Keratinocyte (primary cell): ENCODE measurements at regions not wholly inside any gene's neighbourhood (a gene's known extent, or its start where the extent isn't known, plus 50 kb on each side); places are given as distances from the start of the nearest gene placed in this dataset.

Experiments used
- EZH2 ChIP-seq: IDR thresholded peaks from one replicate; pipeline ENCODE4 v1.6.1; 2012; ENCODE audit warnings: inconsistent platforms, mild to moderate bottlenecking, low read length, moderate library complexity
- TF ChIP-seq, protein P1 (sequence below), 3 experiments: IDR thresholded peaks in 1 of 3; conservative IDR thresholded peaks in 1 of 3; optimal IDR thresholded peaks in 1 of 3; 2 replicates in 2 of 3; 3 replicates in 1 of 3; pipeline versions ENCODE3 to v1.5.1; 2011; ENCODE audit warnings: low read length in 3 of 3, mild to moderate bottlenecking in 3 of 3, moderate library complexity in 2 of 3, control low read depth in 1 of 3, inconsistent platforms in 1 of 3; ENCODE audit not compliant: insufficient read depth in 2 of 3; ENCODE audit errors: extremely low read depth in 1 of 3

DNA sequence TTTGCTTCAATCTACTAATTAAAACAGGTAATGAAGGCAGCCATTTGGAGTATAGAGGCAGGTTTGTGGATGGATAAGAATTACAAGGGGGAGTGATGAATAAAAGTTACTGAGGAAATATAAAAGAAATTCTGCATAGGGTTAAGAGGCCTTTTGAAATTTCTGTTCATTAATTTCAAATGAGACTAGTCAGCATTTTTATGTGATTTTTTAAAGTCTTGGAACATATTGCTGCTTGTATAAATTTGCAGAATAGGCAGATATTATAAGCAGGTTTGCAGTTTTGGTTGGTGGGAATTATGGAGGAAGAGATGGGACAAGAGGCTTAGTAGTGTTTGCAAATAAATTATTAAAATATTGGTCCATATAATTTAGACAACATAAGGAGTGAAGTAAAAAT, 750.4 kb upstream of the AGA start:
- TF ChIP-seq, protein P1, sequence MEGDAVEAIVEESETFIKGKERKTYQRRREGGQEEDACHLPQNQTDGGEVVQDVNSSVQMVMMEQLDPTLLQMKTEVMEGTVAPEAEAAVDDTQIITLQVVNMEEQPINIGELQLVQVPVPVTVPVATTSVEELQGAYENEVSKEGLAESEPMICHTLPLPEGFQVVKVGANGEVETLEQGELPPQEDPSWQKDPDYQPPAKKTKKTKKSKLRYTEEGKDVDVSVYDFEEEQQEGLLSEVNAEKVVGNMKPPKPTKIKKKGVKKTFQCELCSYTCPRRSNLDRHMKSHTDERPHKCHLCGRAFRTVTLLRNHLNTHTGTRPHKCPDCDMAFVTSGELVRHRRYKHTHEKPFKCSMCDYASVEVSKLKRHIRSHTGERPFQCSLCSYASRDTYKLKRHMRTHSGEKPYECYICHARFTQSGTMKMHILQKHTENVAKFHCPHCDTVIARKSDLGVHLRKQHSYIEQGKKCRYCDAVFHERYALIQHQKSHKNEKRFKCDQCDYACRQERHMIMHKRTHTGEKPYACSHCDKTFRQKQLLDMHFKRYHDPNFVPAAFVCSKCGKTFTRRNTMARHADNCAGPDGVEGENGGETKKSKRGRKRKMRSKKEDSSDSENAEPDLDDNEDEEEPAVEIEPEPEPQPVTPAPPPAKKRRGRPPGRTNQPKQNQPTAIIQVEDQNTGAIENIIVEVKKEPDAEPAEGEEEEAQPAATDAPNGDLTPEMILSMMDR (optimal IDR thresholded peaks at IDR 0.05 in 1 of 3, IDR thresholded peaks at IDR 0.05 in 1 of 3, conservative IDR thresholded peaks at IDR 0.05 in 1 of 3; ENCODE audit: extremely low read depth in 1 of 3, insufficient read depth in 2 of 3, low read length in 3 of 3), result no peak
- no peak for TF ChIP-seq EZH2
